HG03280 (cell line): ENCODE measurements at regions not wholly inside any gene's neighbourhood (a gene's known extent, or its start where the extent isn't known, plus 50 kb on each side); places are given as distances from the start of the nearest gene placed in this dataset.
A peak's percentile ranks its signal among the peaks of the same experiment; 100 is the strongest.

ENCODE experiments used
- ATAC-seq: cut with Tn5 transposase; IDR thresholded peaks from one replicate; pipeline ENCODE4 v1.9.1; 2021; ENCODE audit warnings: mild to moderate bottlenecking, moderate library complexity; ENCODE audit not compliant: unreplicated experiment

GRCh38 chr10:104574427-104574826 lies 66.7 kb upstream of the SORCS3 start:
- no peak for ATAC-seq

- no peak for ATAC-seq
Measured at GRCh38 chr10:104574838-104575237, 66.3 kb upstream of the SORCS3 start.

GRCh38 chr10:104576611-104577010 lies 64.5 kb upstream of the SORCS3 start:
- no peak for ATAC-seq

GRCh38 chr10:104577163-104577562 lies 63.9 kb upstream of the SORCS3 start:
- no peak for ATAC-seq

- no peak for ATAC-seq
Measured at GRCh38 chr10:104577861-104578521, 63.1 kb upstream of the SORCS3 start.

GRCh38 chr10:104578671-104579070 lies 62.4 kb upstream of the SORCS3 start:
- ATAC-seq: no peak

GRCh38 chr10:104579136-104579535 lies 62.0 kb upstream of the SORCS3 start:
- ATAC-seq: no peak

- ATAC-seq: no peak
Measured at GRCh38 chr10:104580321-104580720, 60.8 kb upstream of the SORCS3 start.

GRCh38 chr10:104580774-104581675 lies 60.1 kb upstream of the SORCS3 start:
- ATAC-seq: peak; percentile 80

GRCh38 chr10:104581884-104582601 lies 59.0 kb upstream of the SORCS3 start:
- ATAC-seq: no peak

- no peak for ATAC-seq
Measured at GRCh38 chr10:104582602-104582951, 58.5 kb upstream of the SORCS3 start.

GRCh38 chr10:104582966-104583365 lies 58.1 kb upstream of the SORCS3 start:
- no peak for ATAC-seq

- no peak for ATAC-seq
Measured at GRCh38 chr10:104584541-104584940, 56.5 kb upstream of the SORCS3 start.

GRCh38 chr10:104587751-104588150 lies 53.3 kb upstream of the SORCS3 start:
- ATAC-seq: no peak

- ATAC-seq: no peak
Measured at GRCh38 chr10:104589431-104589830, 51.7 kb upstream of the SORCS3 start.

- no peak for ATAC-seq
Measured at GRCh38 chr10:104589871-104590270, 51.2 kb upstream of the SORCS3 start.
